Kidney capillary endothelial cell (primary cell): ENCODE measurements at regions not wholly inside any gene's neighbourhood (a gene's known extent, or its start where the extent isn't known, plus 50 kb on each side); places are given as distances from the start of the nearest gene placed in this dataset.
A peak's percentile ranks its signal among the peaks of the same experiment; 100 is the strongest.

Experiments
- DNase-seq: peaks from one replicate; pipeline ENCODE4 v3.0.0-alpha.2; 2018; ENCODE audit warnings: low spot score

DNA sequence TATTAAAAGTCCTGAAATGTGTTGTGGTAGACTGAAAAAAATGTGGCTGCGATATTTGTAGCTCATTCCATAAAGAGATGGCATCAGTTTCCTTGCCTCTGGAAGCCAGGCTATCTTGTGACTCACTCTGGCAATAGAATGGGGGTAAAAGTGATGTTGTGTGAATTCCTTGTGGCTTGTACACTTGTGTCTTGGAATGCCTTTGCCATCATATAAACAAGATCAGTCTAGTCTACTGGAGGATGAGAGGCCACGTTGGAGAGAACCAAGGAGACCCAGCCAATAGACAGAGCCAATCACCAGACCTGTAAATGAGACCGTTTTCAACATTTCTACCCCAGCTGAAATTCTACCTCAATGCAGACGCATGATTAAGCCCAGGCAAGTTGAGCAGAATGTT lies 254.1 kb downstream of the TRIB2 start:
- DNase-seq = no peak

DNA sequence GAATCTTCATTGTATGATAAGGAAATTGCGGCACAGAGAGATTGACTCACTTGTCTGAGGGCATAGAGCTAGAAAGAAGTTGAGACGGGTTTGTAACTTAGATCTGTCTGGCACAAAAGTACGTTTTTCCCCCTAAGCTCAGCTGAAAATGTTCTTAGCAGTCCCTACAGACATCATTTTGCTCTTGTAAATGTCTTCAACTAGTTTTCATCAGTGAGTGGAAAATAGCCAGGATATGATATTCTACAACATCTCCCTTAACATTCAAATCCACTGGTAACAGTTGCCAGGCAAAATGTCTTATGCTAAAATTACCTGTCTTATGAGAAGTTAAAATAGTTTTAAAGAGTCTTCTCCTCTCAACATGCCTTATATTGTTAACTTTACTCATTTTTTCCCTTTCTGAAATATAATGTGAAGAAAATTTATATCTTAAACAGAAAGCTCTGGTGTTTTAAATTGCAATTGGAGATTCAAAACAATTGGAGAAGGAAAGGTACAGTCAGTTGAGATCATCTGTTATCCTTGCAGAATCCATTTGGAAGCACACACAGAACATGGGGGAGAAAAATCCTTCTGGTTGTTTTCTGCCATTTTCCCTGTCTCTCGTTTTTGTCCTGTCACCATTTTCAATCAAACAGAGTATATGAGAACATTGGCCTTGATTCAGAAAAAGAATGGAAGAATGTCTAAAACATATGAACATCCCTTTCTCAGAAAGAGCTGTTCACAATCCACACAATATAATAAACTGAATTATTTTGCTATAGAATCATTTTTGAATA lies 255.0 kb downstream of the TRIB2 start:
- no peak for DNase-seq

GRCh38 chr2:12978066-12978835 lies 261.5 kb downstream of the TRIB2 start:
- DNase-seq = no peak

DNA sequence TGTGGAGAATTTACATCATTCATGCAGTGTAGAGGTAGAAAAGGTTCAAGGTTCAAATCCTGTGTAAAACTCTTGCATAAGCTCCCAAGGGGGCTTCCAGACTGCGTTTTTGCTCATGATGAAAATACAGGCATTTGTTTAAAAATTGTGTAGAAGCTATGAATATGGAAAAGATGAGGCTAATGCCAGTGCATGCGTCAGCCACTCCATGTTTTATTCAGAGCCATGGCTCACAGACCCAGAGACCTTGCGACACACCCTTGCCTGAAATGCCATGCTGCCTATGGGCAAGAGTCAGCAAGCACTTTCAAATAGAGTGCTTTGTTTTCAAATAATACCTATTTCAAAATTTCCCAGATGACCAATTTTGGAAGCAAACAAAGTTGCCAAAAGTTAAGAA lies 262.3 kb downstream of the TRIB2 start:
- DNase-seq = no peak

DNA sequence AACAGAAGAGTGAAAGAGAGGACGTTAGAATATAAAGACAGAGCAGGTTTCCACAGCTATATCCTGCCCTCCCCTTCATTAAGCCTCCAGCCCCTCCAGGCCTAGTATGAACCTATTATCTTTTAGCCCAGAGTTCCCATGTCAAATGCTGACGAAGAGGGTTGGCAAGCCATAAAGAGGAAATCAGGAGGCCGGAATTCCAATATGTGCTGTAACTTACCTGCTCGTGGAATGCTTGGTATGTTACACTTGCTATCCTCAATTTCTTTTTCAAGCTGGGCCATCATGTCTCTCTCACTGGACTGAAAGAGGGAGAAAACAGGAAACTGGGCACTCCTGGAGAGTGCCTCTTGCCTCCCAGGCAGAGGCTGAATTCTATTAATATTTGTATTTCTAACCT lies 264.1 kb downstream of the TRIB2 start:
- no peak for DNase-seq

DNA sequence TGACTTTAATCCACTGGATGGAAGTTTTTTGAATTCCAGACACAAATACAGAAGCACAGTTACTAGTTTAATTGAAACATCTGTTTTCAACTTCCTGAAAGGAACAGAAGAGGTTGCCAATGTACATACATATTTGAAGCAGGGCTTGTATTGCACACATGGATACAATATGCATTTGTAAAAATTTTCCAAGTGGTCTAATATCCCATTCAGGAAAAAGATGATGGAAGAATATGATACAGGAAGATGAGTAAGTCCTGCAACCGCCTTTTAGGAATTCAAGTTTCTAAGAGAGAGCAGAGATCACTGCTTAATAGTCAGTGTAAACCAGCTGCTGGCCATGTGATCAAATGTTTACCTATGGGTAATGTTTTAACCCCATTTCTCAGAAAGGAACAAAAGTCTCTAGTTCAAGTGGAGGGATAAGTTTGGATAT lies 265.4 kb downstream of the TRIB2 start:
- DNase-seq = peak; percentile 47

DNA sequence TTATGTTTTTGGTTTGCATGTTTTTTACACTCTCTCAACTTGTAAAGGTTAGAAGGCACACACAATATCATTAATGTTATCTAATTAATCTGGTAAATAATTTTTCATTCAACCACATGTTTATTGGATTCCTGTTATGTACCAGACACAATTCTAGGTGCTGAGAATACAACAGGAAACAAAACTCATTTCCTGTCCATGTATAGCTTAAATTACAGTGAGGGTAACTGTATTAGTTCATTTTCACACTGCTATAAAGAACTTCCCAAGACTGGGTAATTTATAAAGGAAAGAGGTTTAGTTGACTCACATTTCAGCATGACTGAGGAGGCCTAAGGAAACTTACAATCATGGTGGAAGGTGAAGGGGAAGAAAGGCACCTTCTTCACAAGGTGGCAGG lies 270.5 kb downstream of the TRIB2 start:
- peak; percentile 57 for DNase-seq

DNA sequence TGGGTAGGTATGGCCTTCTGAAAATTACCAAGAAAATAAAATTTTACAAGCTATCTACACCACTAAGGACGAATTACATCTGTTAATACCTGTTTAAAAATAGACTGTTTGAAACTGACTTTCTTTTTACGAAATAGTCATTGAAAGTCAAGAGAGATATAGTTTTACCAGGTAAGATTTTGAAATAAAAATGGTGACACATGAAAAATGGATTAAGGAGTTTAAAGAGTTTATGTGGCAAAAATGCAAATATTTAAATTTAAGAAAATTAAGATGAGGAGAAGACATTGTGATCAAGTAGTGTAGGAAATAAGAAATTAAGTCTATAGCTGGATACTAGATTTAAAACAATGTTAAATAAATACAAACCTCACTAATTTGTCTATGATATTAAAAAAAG lies 271.5 kb downstream of the TRIB2 start:
- no peak for DNase-seq

DNA sequence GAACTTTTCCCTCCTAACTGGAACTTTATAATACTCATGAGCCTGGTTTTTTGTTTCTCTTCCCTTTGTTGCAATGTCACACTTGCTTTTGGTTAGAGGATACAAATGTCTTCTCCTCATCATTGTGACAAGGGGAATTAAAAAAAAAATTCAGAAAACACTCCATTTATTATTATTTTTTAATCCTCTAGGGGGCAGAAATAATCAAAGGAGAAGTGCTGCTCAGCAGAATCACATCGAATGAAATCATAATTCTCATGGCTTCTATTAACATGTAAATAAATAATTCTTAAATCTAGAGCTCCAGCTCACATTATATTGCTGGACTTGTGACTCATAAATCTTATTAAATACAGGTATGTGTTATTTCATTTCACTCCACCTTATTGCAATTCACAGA lies 273.8 kb downstream of the TRIB2 start:
- no peak for DNase-seq

GRCh38 chr2:12998685-12999084 lies 281.9 kb downstream of the TRIB2 start:
- no peak for DNase-seq

DNA sequence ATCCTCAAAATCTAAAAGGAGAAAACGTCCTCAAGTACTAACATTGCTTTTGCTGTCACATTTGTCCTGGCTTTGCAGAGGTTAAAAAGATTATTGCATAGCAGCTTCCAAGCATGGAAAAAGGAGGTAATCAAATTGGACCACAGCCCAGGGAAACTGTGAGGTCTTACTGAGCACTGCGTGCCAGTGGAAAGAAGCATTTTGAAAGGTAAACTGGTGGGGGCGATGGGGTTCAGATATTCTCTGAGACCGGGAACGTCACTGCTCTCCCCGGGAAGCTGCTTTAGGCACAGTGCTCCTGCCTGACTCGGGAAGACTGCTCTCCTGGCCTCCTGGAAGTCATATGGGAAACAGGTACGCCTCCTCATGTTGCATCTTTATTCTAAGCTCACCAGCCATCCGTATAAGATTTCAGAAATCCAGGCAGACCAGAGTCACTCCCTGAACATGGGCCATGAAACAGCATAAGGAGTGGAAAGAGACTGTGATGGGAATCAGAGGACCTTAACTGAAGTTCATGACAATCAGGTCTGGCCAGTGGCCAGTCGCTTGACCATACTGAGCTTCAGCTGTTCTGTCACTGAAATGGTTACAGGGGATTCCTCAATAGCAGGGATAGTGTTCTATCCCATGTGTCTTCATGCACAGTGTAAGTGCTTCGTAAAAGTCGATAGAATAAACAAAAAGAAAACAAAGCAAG lies 284.1 kb downstream of the TRIB2 start:
- DNase-seq = no peak

GRCh38 chr2:13001408-13001807 lies 284.7 kb downstream of the TRIB2 start:
- peak; percentile 56 for DNase-seq

GRCh38 chr2:13002536-13003331 lies 286.0 kb downstream of the TRIB2 start:
- no peak for DNase-seq

- DNase-seq = no peak
Observed at GRCh38 chr2:13003500-13003899, 286.8 kb downstream of the TRIB2 start.

DNA sequence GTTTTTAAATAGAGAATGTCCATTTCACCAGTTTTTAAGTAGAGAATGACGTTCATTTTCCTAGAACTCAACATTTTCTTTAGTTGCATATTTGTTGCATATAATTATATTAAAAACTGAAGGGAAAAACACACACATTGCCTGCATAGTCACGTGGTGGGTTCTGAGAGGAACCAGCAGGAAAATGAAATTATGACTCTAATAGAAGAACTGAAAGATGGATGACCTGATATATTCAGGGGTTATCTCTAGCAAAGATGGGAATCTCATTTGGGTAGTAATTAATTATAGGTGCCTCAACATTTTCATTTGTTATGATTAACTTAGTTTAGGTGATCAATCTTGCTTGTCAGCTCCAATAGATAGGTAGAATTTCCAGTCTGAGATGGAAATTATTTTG lies 288.3 kb downstream of the TRIB2 start:
- DNase-seq = no peak

DNA sequence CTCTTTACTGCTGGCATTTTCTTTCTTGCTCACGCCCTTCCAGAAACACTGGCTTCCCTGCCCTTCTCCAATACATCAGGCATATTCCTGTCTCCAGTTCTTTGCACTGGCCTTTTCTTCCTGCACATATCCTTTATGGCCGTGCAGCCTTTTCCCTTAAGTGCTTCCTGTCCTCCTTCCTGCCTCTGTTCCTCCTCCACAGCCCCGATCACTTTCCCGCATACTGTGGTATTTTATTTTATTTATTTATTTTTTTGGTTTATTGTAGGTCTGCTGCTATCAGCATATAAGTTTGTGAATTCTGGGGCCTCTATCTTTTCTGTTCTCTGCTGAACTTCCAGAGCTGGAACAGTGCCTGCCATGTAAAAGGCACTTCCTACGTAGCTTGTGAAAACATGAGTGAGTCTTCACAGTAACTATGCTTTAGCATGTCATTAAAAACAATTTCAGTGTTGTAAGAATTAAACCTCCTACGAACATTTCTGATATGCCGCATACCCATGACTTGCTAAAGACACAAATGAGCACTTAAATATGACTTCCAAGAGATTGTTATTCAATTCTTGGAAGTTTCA lies 289.1 kb downstream of the TRIB2 start:
- DNase-seq = peak; percentile 20

GRCh38 chr2:13006426-13006825 lies 289.7 kb downstream of the TRIB2 start:
- no peak for DNase-seq

- DNase-seq = peak; percentile 68
Observed at GRCh38 chr2:13006829-13007717, 290.3 kb downstream of the TRIB2 start.

DNA sequence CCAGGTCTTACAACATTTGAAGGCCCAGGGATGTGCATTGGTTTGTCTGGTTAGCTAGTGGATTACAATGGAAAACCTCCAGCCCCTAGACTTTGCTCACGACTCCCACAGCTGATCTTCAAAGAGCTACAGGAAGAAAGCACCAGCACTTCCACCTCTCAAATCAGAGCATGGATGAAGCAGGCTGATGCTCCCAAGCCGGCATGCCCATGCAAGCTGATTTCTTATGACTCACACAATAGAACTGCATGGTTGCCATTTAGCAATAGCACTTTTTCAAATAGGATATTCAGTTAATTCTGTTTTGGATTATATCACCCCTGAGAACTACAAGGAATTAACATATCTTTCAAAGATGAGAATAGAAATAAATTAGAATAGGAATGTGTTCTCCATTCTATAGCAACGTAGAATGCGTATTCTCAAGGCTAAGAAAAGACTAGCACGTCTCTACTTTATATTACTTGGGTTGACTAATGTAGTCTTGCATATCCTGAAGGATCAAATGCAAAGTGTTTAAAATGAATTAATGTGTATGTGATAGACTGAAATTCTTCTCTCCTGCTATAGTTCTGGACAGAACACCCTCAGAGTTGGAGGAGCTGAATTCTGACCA lies 292.4 kb downstream of the TRIB2 start:
- no peak for DNase-seq

DNA sequence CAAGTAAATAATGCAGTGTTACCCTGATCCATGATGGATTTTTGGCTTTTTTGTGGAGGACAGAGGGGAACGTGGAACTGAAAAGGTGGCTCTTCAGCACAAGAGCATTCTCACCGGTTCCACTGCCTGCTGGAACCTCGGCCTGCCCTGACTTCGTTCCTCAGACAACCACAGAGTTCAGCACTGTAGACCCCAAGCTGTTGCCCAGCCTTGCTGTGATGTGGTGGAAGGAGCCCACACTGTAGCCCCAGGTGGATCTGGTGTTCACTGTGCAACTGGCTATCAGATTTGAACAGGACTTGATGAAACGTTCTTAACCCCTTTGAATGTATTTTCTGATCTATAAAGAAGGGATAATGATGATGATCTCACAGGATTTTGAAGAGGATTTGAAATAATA lies 293.5 kb downstream of the TRIB2 start:
- DNase-seq = no peak
